HCT116 (cell line): ENCODE measurements at regions not wholly inside any gene's neighbourhood (a gene's known extent, or its start where the extent isn't known, plus 50 kb on each side); places are given as distances from the start of the nearest gene placed in this dataset.

ENCODE experiments used
- ATAC-seq: fragments of 200-7000 bp; cut with Tn5 transposase; 2 replicates; pipeline ENCODE4 v1.9.1; 2020; ENCODE audit warnings: mild to moderate bottlenecking, moderate library complexity
- BruUV-seq: library from RNA; stranded (reverse); fragments of 400-500 nt; replicated peaks from 2 replicates; lab custom pipeline; 2021; lab: Mats Ljungman, UMichigan
- CTCF ChIA-PET: fragments of 300-600 bp; sonication (Branson Sonifier 250); formaldehyde crosslinking; loops from one replicate; lab custom pipeline; 2021; ENCODE audit warnings: antibody characterized with exemption; lab: Charles Lee
- POLR2A ChIA-PET: fragments of 300-600, 350-600 bp; sonication (Branson Sonifier 250); formaldehyde crosslinking; loops from one replicate; lab custom pipeline; 2021; ENCODE audit warnings: antibody characterized with exemption; lab: Charles Lee
- RAD21 ChIA-PET, 2 experiments: fragments of 300-600 bp; sonication (Branson Sonifier 250); formaldehyde crosslinking; loops; one replicate each; lab custom pipeline; 2023; ENCODE audit warnings: low total read pairs in 2 of 2; ENCODE audit not compliant: uncharacterized antibody in 2 of 2, unreplicated experiment in 2 of 2, low non-redundant PET in 1 of 2; lab: Charles Lee
- DNase-seq: peaks from one replicate; pipeline ENCODE4 v3.0.0-alpha.2; 2010; ENCODE audit warnings: low read depth, low spot score
- H2AFZ ChIP-seq: fragments of 200-600 bp; shearing (Covaris generic), sonication (generic); 2 replicates; pipeline ENCODE4 v1.6.1; 2017; ENCODE audit warnings: low read depth, mixed run types, mixed read lengths, antibody characterized with exemption, low read length; ENCODE audit not compliant: poor library complexity, severe bottlenecking
- H3K27ac ChIP-seq: 2 replicates; pipeline ENCODE4 v1.5.1; 2012; ENCODE audit warnings: low read depth, low read length
- H3K27me3 ChIP-seq: fragments of 200-600 bp; sonication (generic); 2 replicates; pipeline ENCODE4 v1.6.1; 2016; ENCODE audit warnings: mixed run types, low read length, mixed read lengths; ENCODE audit not compliant: insufficient read depth
- H3K36me3 ChIP-seq, 2 experiments: fragments of 200-500 bp in 1 of 2; fragments of 200-600 bp in 1 of 2; sonication (Bioruptor generic) in 1 of 2; sonication (generic) in 1 of 2; 2 replicates each; pipeline versions ENCODE4 v1.5.1 to v1.6.1; 2014 to 2016; ENCODE audit warnings: low read length in 2 of 2, inconsistent platforms in 1 of 2, mixed read lengths in 1 of 2, mixed run types in 1 of 2; ENCODE audit not compliant: insufficient read depth in 2 of 2, control insufficient read depth in 1 of 2
- H3K4me1 ChIP-seq, 2 experiments: fragments of 200-600 bp in 1 of 2; sonication (generic) in 1 of 2; 2 replicates each; pipeline versions ENCODE4 v1.5.1 to v1.6.1; 2012 to 2017; ENCODE audit warnings: low read length in 2 of 2, inconsistent platforms in 1 of 2, mild to moderate bottlenecking in 1 of 2, mixed read lengths in 1 of 2, mixed run types in 1 of 2, moderate library complexity in 1 of 2; ENCODE audit not compliant: insufficient read depth in 2 of 2, control insufficient read depth in 1 of 2
- H3K4me2 ChIP-seq: fragments of 200-600 bp; sonication (generic); 2 replicates; pipeline ENCODE4 v1.6.1; 2017; ENCODE audit warnings: mixed run types, low read length, mixed read lengths
- H3K4me3 ChIP-seq, 2 experiments: fragments of 200-600 bp in 1 of 2; sonication (generic) in 1 of 2; replicated peaks in 1 of 2; 2 replicates each; pipeline ENCODE4 v1.5.1; 2011 to 2016; ENCODE audit warnings: low read length in 2 of 2, control low read depth in 1 of 2, low read depth in 1 of 2, mild to moderate bottlenecking in 1 of 2, mixed read lengths in 1 of 2, mixed run types in 1 of 2
- H3K79me2 ChIP-seq: fragments of 200-600 bp; sonication (generic); 2 replicates; pipeline ENCODE4 v1.6.1; 2017; ENCODE audit warnings: mild to moderate bottlenecking, mixed run types, low read length, moderate library complexity, mixed read lengths; ENCODE audit not compliant: insufficient read depth
- H3K9ac ChIP-seq: fragments of 200-600 bp; sonication (generic); 2 replicates; pipeline ENCODE4 v1.6.1; 2016; ENCODE audit warnings: low read length, mixed read lengths
- H3K9me2 ChIP-seq: fragments of 200-600 bp; sonication (generic), shearing (Covaris generic); 2 replicates; pipeline ENCODE4 v1.6.1; 2017; ENCODE audit warnings: mixed run types, mild to moderate bottlenecking, moderate library complexity; ENCODE audit not compliant: insufficient read depth
- H3K9me3 ChIP-seq, 2 experiments: fragments of 200-500 bp in 1 of 2; fragments of 200-600 bp in 1 of 2; sonication (Bioruptor generic) in 1 of 2; sonication (generic) in 1 of 2; 2 replicates each; pipeline ENCODE4 v1.6.1; 2014 to 2017; ENCODE audit warnings: low read length in 2 of 2, mixed read lengths in 2 of 2, inconsistent platforms in 1 of 2, low read depth in 1 of 2, mild to moderate bottlenecking in 1 of 2, mixed run types in 1 of 2, moderate library complexity in 1 of 2; ENCODE audit not compliant: control insufficient read depth in 1 of 2, insufficient read depth in 1 of 2
- H4K20me1 ChIP-seq: fragments of 200-600 bp; sonication (generic), shearing (Covaris generic); 2 replicates; pipeline ENCODE4 v1.6.1; 2017; ENCODE audit warnings: mixed run types, mild to moderate bottlenecking, moderate library complexity; ENCODE audit not compliant: insufficient read depth
- CEBPB ChIP-seq: IDR thresholded peaks from 2 replicates; pipeline ENCODE4 v1.6.1; 2012; ENCODE audit warnings: low read depth
- EGR1 ChIP-seq: IDR thresholded peaks from 2 replicates; pipeline ENCODE4 v1.6.1; 2012; ENCODE audit warnings: low read depth
- ELF1 ChIP-seq: IDR thresholded peaks from 2 replicates; pipeline ENCODE4 v1.6.1; 2012; ENCODE audit warnings: low read depth, borderline replicate concordance
- EZH2 ChIP-seq: fragments of 200-600 bp; sonication (generic); IDR thresholded peaks from 2 replicates; pipeline ENCODE4 v1.6.1; 2017; ENCODE audit warnings: antibody characterized with exemption, mixed run types
- FOSL1 ChIP-seq: IDR thresholded peaks from 2 replicates; pipeline ENCODE4 v1.6.1; 2012; ENCODE audit warnings: low read depth
- JUND ChIP-seq: IDR thresholded peaks from 2 replicates; pipeline ENCODE4 v1.6.1; 2012
- POLR2A ChIP-seq: IDR thresholded peaks from 2 replicates; pipeline ENCODE4 v1.7.0; 2011; ENCODE audit warnings: borderline replicate concordance; ENCODE audit not compliant: insufficient read depth, insufficient read length; ENCODE audit errors: extremely low read depth
- POLR2AphosphoS5 ChIP-seq: IDR thresholded peaks from 2 replicates; pipeline ENCODE4 v1.6.1; 2011; ENCODE audit warnings: mild to moderate bottlenecking, low read depth, low read length, moderate library complexity
- RAD21 ChIP-seq: IDR thresholded peaks from 2 replicates; pipeline ENCODE4 v1.6.1; 2012; ENCODE audit warnings: low read depth, mild to moderate bottlenecking
- SIN3A ChIP-seq: IDR thresholded peaks from 2 replicates; pipeline ENCODE4 v1.6.1; 2012; ENCODE audit warnings: low read depth
- SP1 ChIP-seq: IDR thresholded peaks from 2 replicates; pipeline ENCODE4 v1.6.1; 2012; ENCODE audit warnings: low read depth
- SRF ChIP-seq: IDR thresholded peaks from 2 replicates; pipeline ENCODE4 v1.6.1; 2012; ENCODE audit warnings: low read depth
- TCF7L2 ChIP-seq: IDR thresholded peaks from 2 replicates; pipeline ENCODE4 v1.7.0; 2011; ENCODE audit warnings: borderline replicate concordance, inconsistent platforms; ENCODE audit not compliant: insufficient read depth, insufficient read length; ENCODE audit errors: extremely low read depth
- YY1 ChIP-seq: IDR thresholded peaks from 2 replicates; pipeline ENCODE4 v1.6.1; 2011; ENCODE audit warnings: low read length, low read depth, moderate library complexity, mild to moderate bottlenecking; ENCODE audit not compliant: insufficient replicate concordance; ENCODE audit errors: extremely low read depth
- ZNF274 ChIP-seq: fragments of 200-500 bp; sonication (Bioruptor generic); IDR thresholded peaks from 2 replicates; pipeline ENCODE4 v1.6.1; 2014; ENCODE audit warnings: mild to moderate bottlenecking, low read depth, low read length, inconsistent platforms
- intact Hi-C: fragments of 100-400 bp; cut with micrococcal nuclease; formaldehyde crosslinking; loops from 2 replicates; pipeline ENCODE4 v1.10.0; 2022
- TF ChIP-seq, protein P1 (sequence below): IDR thresholded peaks from 2 replicates; pipeline ENCODE4 v1.6.1; 2012
- TF ChIP-seq, protein P2 (sequence below), 3 experiments: fragments of 200-600 bp in 1 of 3; sonication (generic) in 1 of 3; IDR thresholded peaks in 2 of 3; conservative IDR thresholded peaks in 1 of 3; 2 replicates each; pipeline ENCODE4 v1.5.1; 2012 to 2017; ENCODE audit warnings: low read depth in 2 of 3, low read length in 2 of 3, antibody characterized with exemption in 1 of 3, borderline replicate concordance in 1 of 3, control low read depth in 1 of 3, mild to moderate bottlenecking in 1 of 3, mixed read lengths in 1 of 3, mixed run types in 1 of 3, moderate library complexity in 1 of 3; ENCODE audit not compliant: insufficient read depth in 1 of 3
- TF ChIP-seq, protein P3 (sequence below): IDR thresholded peaks from 2 replicates; pipeline ENCODE4 v1.6.1; 2012
- TF ChIP-seq, protein P4 (sequence below): IDR thresholded peaks from 2 replicates; pipeline ENCODE4 v1.6.1; 2011; ENCODE audit warnings: mild to moderate bottlenecking, low read length, moderate library complexity; ENCODE audit not compliant: insufficient replicate concordance; ENCODE audit errors: extremely low read depth

DNA sequence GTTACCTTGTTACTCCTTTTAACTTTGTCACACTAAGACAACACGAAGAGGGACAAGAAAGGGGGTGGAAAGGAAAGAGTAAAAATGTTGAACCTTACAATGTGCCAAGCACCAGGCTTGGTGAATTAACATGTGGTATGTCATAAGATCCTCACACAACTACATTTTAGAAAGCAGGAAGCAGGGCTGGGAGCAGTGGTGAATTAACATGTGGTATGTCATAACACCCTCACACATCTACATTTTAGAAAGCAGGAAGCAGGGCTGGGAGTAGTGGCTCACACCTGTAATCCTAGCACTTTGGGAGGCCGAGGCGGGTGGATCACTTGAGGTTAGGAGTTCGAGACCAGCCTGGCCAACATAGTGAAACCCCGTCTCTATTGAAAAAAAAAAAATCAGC is 159.3 kb upstream of the CHAC2 start:
- Histone ChIP-seq H3K27me3 (no peaks in the 10 kb centered on the region), H3K4me3 (no peak overlapping the region), H3K36me3 (no peaks in the 10 kb centered on the region), H3K79me2 (no peaks in the 10 kb centered on the region), H2AFZ (no peak overlapping the region), H4K20me1 (no peaks in the 10 kb centered on the region), H3K9me3 (no peaks in the 10 kb centered on the region), H3K9ac (no peak overlapping the region), H3K9me2 (no peaks in the 10 kb centered on the region), H3K27ac (no peak overlapping the region), H3K4me2 (no peak overlapping the region), H3K4me1 (no peaks in the 10 kb centered on the region)
- ChIA-PET POLR2A (no interaction called here), CTCF (no interaction called here), RAD21 (no interaction called here)
- BruUV-seq, result no TSS peak
- intact Hi-C loops, result no loop called here
- ATAC-seq (no peak), DNase-seq (no peak)
- TF ChIP-seq POLR2AphosphoS5 (no peak), SP1 (no peak)
- TF ChIP-seq, protein P1, sequence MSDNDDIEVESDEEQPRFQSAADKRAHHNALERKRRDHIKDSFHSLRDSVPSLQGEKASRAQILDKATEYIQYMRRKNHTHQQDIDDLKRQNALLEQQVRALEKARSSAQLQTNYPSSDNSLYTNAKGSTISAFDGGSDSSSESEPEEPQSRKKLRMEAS, result no peak

DNA sequence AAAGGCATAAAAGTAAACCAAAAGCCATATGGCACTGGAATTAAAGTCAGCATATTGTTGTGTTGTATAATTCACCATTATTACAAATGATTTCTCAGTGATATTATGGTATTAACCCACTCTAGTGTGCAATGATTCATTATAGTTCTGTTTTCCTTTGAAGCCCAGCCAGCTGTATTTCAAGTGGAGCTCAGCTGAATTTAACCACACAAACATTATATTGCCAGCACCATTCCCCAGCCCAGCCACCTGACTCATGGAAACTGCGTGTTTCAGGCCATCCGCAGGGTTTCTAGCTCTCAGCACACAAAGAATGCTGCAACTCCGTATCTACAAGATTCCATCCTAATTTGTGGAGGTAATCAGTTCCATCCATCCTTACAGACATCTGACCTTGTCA is 166.8 kb upstream of the CHAC2 start:
- Histone ChIP-seq H3K9me3 (no peaks in the 10 kb centered on the region), H2AFZ (no peak overlapping the region), H3K36me3 (no peaks in the 10 kb centered on the region), H3K4me3 (no peak overlapping the region), H3K27ac (no peak overlapping the region), H3K4me2 (no peak overlapping the region), H4K20me1 (no peaks in the 10 kb centered on the region), H3K9ac (no peak overlapping the region), H3K79me2 (no peaks in the 10 kb centered on the region), H3K9me2 (no peaks in the 10 kb centered on the region), H3K27me3 (no peaks in the 10 kb centered on the region), H3K4me1 (no peaks in the 10 kb centered on the region)
- DNase-seq (no peak), ATAC-seq (no peak)
- BruUV-seq, result no TSS peak
- intact Hi-C loops, result no loop called here
- RAD21 ChIA-PET, result no interaction called here
- POLR2A ChIA-PET, result no interaction called here
- CTCF ChIA-PET, result no interaction called here
- no peak for TF ChIP-seq ZNF274
- TF ChIP-seq, protein P2, sequence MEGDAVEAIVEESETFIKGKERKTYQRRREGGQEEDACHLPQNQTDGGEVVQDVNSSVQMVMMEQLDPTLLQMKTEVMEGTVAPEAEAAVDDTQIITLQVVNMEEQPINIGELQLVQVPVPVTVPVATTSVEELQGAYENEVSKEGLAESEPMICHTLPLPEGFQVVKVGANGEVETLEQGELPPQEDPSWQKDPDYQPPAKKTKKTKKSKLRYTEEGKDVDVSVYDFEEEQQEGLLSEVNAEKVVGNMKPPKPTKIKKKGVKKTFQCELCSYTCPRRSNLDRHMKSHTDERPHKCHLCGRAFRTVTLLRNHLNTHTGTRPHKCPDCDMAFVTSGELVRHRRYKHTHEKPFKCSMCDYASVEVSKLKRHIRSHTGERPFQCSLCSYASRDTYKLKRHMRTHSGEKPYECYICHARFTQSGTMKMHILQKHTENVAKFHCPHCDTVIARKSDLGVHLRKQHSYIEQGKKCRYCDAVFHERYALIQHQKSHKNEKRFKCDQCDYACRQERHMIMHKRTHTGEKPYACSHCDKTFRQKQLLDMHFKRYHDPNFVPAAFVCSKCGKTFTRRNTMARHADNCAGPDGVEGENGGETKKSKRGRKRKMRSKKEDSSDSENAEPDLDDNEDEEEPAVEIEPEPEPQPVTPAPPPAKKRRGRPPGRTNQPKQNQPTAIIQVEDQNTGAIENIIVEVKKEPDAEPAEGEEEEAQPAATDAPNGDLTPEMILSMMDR (IDR thresholded peaks at IDR 0.05 in 2 of 3, conservative IDR thresholded peaks at IDR 0.05 in 1 of 3; ENCODE audit: borderline replicate concordance in 1 of 3, insufficient read depth in 1 of 3, low read depth in 2 of 3, low read length in 2 of 3), result no peak
- no peak for TF ChIP-seq JUND
- no peak for TF ChIP-seq POLR2AphosphoS5
- TF ChIP-seq SRF, result no peak
- TF ChIP-seq SIN3A, result no peak
- no peak for TF ChIP-seq EZH2
- no peak for TF ChIP-seq YY1
- TF ChIP-seq RAD21, result no peak
- no peak for TF ChIP-seq SP1
- TF ChIP-seq, protein P3, sequence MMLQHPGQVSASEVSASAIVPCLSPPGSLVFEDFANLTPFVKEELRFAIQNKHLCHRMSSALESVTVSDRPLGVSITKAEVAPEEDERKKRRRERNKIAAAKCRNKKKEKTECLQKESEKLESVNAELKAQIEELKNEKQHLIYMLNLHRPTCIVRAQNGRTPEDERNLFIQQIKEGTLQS, result no peak
- no peak for TF ChIP-seq FOSL1
- TF ChIP-seq CEBPB, result no peak
- no peak for TF ChIP-seq EGR1
- TF ChIP-seq POLR2A, result no peak
- TF ChIP-seq, protein P4, sequence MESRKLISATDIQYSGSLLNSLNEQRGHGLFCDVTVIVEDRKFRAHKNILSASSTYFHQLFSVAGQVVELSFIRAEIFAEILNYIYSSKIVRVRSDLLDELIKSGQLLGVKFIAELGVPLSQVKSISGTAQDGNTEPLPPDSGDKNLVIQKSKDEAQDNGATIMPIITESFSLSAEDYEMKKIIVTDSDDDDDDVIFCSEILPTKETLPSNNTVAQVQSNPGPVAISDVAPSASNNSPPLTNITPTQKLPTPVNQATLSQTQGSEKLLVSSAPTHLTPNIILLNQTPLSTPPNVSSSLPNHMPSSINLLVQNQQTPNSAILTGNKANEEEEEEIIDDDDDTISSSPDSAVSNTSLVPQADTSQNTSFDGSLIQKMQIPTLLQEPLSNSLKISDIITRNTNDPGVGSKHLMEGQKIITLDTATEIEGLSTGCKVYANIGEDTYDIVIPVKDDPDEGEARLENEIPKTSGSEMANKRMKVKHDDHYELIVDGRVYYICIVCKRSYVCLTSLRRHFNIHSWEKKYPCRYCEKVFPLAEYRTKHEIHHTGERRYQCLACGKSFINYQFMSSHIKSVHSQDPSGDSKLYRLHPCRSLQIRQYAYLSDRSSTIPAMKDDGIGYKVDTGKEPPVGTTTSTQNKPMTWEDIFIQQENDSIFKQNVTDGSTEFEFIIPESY, result no peak
- no peak for TF ChIP-seq TCF7L2
- no peak for TF ChIP-seq ELF1
